GM21619 (cell line): ENCODE measurements at regions not wholly inside any gene's neighbourhood (a gene's known extent, or its start where the extent isn't known, plus 50 kb on each side); places are given as distances from the start of the nearest gene placed in this dataset.
"Not testable (repeated sequence)": the region's sequence is repeated elsewhere in the genome, so short reads cannot be mapped to it uniquely, and the experiment has no call there.

Experiments
- ATAC-seq: cut with Tn5 transposase; IDR thresholded peaks from one replicate; pipeline ENCODE4 v1.9.1; 2021; ENCODE audit not compliant: unreplicated experiment

DNA sequence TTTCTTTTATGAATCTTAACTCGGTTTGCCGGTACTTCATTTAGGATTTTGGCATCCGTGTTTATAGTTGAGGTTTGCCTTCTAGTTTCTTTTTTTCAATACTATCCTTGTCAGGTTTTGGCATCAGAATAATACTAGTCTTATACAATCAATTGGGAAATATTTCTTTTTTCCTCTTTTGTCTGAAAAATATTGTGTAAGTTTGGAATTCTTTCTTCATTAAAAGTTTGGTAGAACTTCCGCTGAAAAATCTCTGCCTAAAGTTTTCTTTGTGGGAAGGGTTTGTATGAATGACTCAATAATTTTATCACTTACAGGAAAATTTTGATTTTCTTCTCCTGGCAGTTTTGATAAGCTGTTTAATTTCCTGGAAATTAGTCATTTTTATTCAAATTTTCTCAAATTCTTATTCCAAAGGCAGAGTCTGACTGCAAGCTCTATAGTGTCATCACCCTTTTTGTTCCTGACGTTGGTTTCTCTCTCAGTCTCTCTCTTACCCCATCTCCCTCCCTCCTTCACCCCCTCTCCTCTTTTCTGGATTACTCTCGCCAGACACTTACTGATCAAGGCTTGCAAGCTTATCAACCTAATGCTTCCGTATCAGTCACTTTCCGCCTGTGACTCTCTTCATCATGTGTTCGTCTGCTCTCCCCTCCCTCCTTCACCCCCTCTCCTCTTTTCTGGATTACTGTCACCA is 555.7 kb downstream of the TBC1D22A start:
- no peak for ATAC-seq

GRCh38 chr22:47315862-47316419 is 553.5 kb downstream of the TBC1D22A start:
- ATAC-seq, result no peak

DNA sequence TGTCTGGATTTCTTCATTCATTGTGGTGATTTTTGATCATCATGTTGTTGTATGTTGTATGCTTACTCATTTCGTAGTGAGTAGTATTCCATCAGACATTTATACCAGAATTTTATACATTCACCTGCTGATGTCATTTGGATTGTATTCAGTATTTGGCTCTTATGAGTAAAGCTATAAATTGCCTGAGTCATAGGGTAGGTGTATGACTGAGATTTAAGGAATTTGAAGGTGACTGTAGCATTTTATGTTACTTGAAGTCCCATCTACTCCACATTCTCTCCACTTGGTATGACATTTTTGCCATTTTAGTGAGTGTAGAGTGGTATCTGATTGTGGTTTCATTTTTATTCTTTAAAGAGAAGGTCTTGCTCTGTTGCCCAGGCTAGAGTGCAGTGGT is 548.2 kb downstream of the TBC1D22A start:
- ATAC-seq, result no peak

DNA sequence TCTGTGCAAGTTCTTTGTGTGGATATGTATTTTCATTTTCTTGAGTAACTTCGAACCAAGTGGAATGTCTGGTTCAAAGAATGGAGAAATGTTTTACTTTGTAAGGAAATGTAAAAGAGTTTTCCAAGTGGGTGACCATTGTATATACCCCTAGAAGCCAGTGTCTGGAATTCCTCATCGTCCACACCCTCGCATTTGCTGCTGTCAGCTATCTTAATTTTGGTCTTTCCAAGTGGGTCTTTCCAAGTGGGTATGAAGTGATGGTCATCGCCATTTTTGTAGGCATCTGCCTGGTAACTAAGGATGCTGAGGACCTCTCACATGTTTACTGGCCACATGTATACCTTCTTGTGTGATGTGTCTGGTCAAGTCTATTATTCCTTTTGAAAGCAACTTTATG is 547.5 kb downstream of the TBC1D22A start:
- ATAC-seq, result no peak

GRCh38 chr22:47309476-47309875 is 547.0 kb downstream of the TBC1D22A start:
- ATAC-seq, result no peak

DNA sequence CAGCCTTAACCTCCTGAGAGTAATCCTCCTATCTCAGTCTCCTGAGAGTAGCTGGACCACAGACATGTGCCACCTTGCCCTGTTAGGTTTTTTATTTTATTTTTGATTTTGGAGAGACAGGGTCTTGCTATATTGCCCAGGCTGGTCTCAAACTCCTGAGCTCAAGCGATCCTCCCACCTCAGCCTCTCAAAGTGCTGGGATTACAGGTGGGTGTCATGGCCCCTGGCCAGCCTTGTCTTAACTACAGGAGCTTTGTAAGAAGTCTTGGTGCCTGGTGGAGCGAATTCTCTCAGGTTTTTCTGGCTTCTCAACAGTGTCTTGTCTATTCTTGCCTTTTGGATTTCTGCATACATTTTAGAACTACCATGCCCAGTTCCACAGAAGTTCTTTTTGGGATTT is 546.4 kb downstream of the TBC1D22A start:
- ATAC-seq, result no peak

DNA sequence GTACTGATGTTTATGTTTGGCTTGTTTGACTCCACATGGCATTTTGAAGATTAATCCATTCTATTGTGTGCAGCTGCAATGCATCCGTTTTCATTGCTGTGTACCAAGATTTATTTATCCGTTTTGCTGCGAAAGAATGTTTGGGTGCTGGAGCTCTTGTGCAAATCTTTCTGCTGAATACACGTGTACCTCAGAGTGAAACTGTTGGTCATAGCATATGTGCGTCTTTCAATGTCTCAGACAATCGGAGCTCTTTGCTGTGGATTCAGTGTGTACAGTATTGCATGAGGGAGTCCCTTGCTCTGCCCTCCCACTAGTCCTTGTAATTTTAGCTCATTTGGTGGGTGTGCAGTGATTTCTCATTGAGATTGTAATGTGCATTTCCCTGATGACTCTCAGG is 545.4 kb downstream of the TBC1D22A start:
- no peak for ATAC-seq

DNA sequence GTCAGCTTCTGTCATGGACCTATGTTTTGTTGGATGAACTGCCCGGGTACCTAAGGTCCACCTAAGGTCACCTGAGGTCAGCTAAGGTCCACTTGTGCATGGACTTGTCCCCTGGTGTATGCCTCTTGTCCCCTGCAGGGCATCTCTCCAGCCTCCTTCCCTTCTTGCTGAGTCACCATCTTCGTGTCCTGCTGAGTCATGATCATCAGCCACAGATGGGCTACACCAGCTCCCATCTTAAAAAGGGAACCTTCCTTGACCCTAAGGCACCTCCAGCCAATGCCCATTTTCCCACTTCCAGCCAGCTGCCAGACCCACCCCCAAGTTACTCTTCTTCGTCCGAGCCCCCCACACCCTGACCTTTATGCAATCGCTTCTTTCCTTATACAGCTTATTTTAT is 544.9 kb downstream of the TBC1D22A start:
- no peak for ATAC-seq

GRCh38 chr22:47304854-47305253 is 542.4 kb downstream of the TBC1D22A start:
- no peak for ATAC-seq

DNA sequence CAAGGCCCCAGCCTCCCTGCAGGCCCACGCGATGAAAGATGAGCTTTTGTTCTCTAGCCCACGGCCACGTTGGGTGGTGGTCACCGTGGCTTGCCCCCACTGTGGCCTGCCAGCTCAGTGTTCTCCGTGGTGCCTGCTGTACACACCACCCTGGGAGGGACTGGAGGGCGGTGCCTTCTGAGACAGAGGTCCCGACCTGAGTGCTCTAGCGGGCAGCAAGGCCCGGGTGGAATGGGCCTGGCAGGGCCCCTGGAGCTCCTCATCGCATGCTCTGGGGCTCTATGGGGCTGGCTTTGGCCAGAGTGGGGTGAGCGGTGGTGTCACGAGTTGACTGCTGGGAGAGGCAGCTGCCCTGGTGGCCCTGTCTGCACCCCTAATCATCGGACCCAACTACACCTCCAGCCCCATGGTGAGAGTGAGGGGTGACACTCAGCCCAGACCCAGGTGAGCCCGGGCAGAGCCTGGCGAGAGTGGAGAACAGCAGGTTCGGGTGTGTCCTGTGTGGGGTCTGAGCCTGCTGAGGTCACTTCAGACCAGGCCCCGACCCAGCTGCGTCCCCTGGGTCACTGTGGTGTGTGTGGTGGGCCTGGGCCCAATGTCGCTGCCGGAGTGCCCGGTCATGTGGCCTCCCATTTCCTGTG is 541.9 kb downstream of the TBC1D22A start:
- no peak for ATAC-seq

- no peak for ATAC-seq
These were observed 540.9 kb downstream of the TBC1D22A start for GRCh38 chr22:47303161-47303890.

- not testable (repeated sequence) for ATAC-seq
These were observed 540.1 kb downstream of the TBC1D22A start for GRCh38 chr22:47302587-47302986.

DNA sequence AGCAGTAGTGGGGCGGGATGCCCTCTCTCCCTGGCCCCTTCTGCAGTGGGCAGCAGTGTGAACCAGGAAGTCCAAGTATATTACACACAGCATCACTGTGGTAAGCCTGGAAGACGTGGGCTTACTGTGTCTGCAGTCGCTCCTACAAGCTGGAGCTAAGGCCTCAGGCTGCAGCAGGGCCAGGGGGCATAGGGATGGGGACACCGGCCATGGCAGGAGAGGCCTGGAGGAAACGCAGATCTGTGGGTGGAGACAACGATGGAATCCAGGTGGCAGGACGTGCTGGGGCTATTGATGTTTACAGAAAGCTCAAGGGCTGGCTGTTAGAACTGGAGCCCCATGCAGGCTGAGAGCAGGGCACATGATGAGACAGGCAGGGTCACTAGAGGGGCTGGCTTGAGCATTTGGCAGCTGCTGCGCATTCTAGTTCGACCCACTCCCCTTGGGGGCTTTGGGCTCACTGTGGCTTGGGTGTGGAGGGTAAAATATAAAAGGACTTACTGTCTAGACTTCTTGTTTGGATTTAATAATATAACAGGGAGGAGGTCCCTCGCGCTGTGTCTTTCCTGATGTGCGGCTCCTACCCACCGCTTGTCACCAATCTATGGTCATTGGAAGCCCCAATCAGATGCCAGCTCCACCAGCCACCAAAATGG is 539.5 kb downstream of the TBC1D22A start:
- ATAC-seq, result no peak

DNA sequence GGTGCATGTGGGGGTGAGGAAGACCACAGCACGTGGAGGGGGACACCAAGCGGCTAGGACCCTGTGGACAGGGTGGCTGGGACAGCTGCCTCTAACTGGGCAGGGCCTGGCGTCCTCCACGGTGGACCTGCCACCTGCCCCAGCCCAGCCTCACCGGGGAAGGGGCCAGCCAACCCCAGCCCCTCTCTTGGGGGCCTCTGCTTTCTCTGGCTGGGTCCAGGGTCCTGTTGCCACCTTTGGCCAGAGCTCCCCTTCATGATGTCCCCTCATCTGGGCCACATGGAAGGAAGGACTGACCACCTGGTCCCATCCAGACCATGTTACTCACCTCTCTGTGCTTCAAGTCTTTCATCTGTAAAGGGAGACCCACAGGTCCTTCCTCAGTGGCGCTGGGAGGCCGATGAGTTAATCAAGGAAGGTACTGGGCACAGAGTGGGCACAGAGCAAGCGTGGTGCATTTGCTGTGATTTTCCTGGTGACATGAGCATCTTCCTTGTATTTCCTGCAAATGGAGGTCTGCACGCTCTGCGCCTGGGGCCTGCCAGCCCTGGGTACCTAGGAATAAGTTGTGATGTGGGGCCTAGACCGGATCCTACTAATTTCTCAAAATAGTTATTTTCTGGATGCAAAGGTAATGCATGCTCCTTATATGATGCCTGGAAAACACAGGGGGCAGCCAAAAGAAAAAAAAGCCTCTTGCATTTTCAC is 538.4 kb downstream of the TBC1D22A start:
- no peak for ATAC-seq

DNA sequence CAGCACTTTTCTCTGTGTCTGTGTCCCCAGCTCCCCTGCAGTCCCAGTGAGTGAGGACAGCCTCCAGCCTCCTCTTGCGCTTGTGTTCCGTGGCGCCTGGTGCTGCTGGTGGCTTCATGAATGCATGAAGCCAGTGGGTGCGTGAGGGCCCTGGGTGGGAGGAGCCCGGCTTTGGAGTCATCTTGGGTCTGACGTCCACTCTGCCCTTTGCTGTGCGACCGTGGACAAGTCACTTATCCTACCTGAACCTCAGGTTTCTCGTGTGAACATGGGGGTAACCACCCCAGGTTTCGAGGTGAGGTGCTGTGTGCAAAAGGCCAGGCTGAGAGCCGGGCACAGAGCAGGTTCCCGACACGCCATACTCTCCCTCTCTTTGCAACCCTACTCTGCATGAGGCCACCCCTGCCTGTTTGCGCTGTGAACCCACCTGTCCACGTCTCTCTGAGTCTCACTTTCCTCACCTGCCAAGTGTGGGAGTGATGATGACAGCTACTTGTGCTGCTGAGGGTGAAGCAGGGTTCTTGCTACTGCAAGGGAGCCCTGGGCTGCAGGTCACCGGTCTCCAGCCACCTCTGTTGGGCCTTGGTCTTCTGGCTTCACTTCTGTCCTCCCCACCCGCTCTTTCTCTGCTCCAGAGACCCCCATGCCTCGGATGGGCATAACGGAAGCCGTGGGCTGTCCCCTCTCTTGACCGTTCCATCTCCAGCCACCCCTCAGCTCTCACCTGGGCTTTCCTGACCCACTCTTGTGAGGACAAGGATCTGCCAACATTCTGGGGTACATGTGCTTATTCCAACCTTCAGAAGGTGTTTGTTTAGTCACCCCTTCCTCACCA is 537.6 kb downstream of the TBC1D22A start:
- no peak for ATAC-seq

- ATAC-seq, result no peak
These were observed 536.9 kb downstream of the TBC1D22A start for GRCh38 chr22:47299211-47299862.

DNA sequence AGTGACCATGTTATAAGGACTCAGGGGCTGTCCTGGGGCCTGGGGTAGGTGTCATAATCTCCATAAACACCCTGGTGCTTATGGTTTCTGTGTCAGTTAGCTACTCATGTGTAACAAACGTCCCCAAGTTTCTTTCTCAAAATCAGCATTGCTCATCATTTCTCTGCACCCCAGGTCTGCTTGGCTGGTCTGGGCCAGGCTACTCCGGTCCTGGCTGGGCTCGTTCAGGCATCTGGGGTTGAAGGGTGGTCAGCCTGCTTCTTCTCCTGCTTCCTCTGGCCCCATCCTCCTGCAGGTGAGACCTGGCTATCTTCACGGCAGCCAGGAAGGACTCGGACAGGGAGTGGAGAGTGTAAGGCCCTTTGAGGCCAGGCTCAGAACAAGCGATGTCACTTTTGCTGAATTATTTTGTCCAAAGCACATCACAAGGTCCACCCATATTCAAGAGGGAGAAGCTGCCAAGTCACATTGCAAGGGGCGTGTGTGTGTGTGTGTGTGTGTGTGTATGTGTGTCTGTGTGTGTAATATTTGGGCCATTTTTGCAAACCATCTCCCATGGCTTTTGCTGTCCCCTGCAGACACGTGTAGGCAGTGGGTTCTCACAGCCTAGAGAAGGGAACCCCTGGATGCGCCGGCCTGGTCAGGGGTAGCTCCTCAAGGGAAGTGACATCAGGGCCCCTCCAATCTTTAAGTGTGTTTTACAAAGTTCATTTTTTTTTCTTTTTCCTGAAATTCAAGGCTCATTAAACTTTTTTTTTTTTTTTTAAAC is 535.8 kb downstream of the TBC1D22A start:
- ATAC-seq, result no peak

GRCh38 chr22:47297261-47298016 is 535.0 kb downstream of the TBC1D22A start:
- no peak for ATAC-seq
